ENCODE measurements at regions not wholly inside any gene's neighbourhood (a gene's known extent, or its start where the extent isn't known, plus 50 kb on each side); places are given as distances from the start of the nearest gene placed in this dataset.
A peak's percentile ranks its signal among the peaks of the same experiment; 100 is the strongest.
"Not testable (repeated sequence)": the region's sequence is repeated elsewhere in the genome, so short reads cannot be mapped to it uniquely, and the experiment has no call there.

GRCh38 chr6:85128781-85129180 lies 321.1 kb upstream of the NT5E start:
- no peak for DNase-seq (ENCODE audit: low read depth, low spot score)

- not testable (repeated sequence) for DNase-seq (ENCODE audit: low read depth, low spot score)
Observed at GRCh38 chr6:85128256-85128655, 321.6 kb upstream of the NT5E start.

- no peak for DNase-seq (ENCODE audit: low read depth, low spot score)
Observed at GRCh38 chr6:85127696-85128243, 322.1 kb upstream of the NT5E start.

- DNase-seq (ENCODE audit: low read depth, low spot score), result no peak
Observed at GRCh38 chr6:85127168-85127498, 322.8 kb upstream of the NT5E start.

- no peak for DNase-seq (ENCODE audit: low read depth, low spot score)
Observed at GRCh38 chr6:85126485-85127167, 323.3 kb upstream of the NT5E start.

- no peak for DNase-seq (ENCODE audit: low read depth, low spot score)
Observed at GRCh38 chr6:85125526-85125925, 324.4 kb upstream of the NT5E start.

GRCh38 chr6:85124472-85125354 lies 325.2 kb upstream of the NT5E start:
- DNase-seq (ENCODE audit: low read depth, low spot score), result no peak

- DNase-seq (ENCODE audit: low read depth, low spot score), result no peak
Observed at GRCh38 chr6:85121158-85121557, 328.7 kb upstream of the NT5E start.

GRCh38 chr6:85118652-85119235 lies 331.1 kb upstream of the NT5E start:
- DNase-seq (ENCODE audit: low read depth, low spot score), result no peak

- DNase-seq (ENCODE audit: low read depth, low spot score), result no peak
Observed at GRCh38 chr6:85118233-85118632, 331.6 kb upstream of the NT5E start.

- DNase-seq (ENCODE audit: low read depth, low spot score), result no peak
Observed at GRCh38 chr6:85116475-85116874, 333.4 kb upstream of the NT5E start.

- no peak for DNase-seq (ENCODE audit: low read depth, low spot score)
Observed at GRCh38 chr6:85115876-85116275, 334.0 kb upstream of the NT5E start.

- no peak for DNase-seq (ENCODE audit: low read depth, low spot score)
Observed at GRCh38 chr6:85115376-85115775, 334.5 kb upstream of the NT5E start.

- no peak for DNase-seq (ENCODE audit: low read depth, low spot score)
Observed at GRCh38 chr6:85114581-85114935, 335.3 kb upstream of the NT5E start.

GRCh38 chr6:85113934-85114580 lies 335.8 kb upstream of the NT5E start:
- DNase-seq (ENCODE audit: low read depth, low spot score), result no peak

- no peak for DNase-seq (ENCODE audit: low read depth, low spot score)
Observed at GRCh38 chr6:85112540-85112939, 337.3 kb upstream of the NT5E start.

GRCh38 chr6:85111481-85112011 lies 338.3 kb upstream of the NT5E start:
- DNase-seq (ENCODE audit: low read depth, low spot score), result peak; percentile 73

GRCh38 chr6:85110943-85111342 lies 338.9 kb upstream of the NT5E start:
- DNase-seq (ENCODE audit: low read depth, low spot score), result no peak

GRCh38 chr6:85107701-85108100 lies 342.2 kb upstream of the NT5E start:
- no peak for DNase-seq (ENCODE audit: low read depth, low spot score)

GRCh38 chr6:85096976-85097375 lies 332.6 kb upstream of the TBX18 start:
- DNase-seq (ENCODE audit: low read depth, low spot score), result no peak

GRCh38 chr6:85092226-85092625 lies 327.8 kb upstream of the TBX18 start:
- DNase-seq (ENCODE audit: low read depth, low spot score), result no peak

- no peak for DNase-seq (ENCODE audit: low read depth, low spot score)
Observed at GRCh38 chr6:85089255-85089654, 324.9 kb upstream of the TBX18 start.

All from brain pericyte (primary cell).